ENCODE measurements at regions not wholly inside any gene's neighbourhood (a gene's known extent, or its start where the extent isn't known, plus 50 kb on each side); places are given as distances from the start of the nearest gene placed in this dataset.

- TF ChIP-seq MYC (IDR thresholded peaks at IDR 0.05; ENCODE audit: low read depth, low read length) (no peak), MYC (CRISPR knock-in tag; IDR thresholded peaks at IDR 0.05; ENCODE audit: borderline replicate concordance, low read depth) (no peak)
Measured at GRCh38 chr12:59911516-59911915, 315.7 kb downstream of the SLC16A7 start (continued).

DNA sequence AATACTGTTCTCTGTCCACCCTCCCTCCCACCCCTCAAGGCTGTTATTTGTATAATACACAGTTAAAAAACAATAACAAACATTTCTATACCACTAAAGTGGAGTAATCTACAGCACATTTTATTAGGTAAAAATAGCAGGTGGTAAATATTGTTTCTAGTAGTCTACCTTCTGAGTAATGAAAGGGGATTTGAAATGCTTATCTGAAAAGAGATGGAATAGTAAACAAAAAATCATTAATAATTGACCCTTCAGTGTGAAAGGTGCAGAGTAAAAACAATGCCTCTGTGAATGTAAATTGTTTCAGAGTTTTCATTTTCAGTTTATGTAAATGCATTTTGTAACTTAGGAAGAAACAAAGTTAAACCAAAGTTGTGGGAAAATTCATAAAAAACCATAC, 321.2 kb downstream of the SLC16A7 start:
- FAIRE-seq = no peak
- Histone ChIP-seq H2AFZ (ENCODE audit: low read depth, low read length) (no peak overlapping the region), H3K9me3 (replicated peaks; ENCODE audit: control insufficient read depth, insufficient read depth, low read depth, low read length) (no peaks in the 10 kb centered on the region), H3K9me1 (ENCODE audit: control insufficient read depth, insufficient read depth, low read length) (no peaks in the 10 kb centered on the region), H3K4me1 (replicated peaks in 1 of 2; ENCODE audit: control insufficient read depth in 2 of 2, insufficient read depth in 2 of 2, low read length in 2 of 2) (no peaks in the 10 kb centered on the region), H3K4me2 (ENCODE audit: insufficient read depth, low read length) (no peak overlapping the region), H3K79me2 (ENCODE audit: control insufficient read depth, insufficient read depth, low read length) (no peaks in the 10 kb centered on the region), H4K20me1 (replicated peaks; ENCODE audit: control insufficient read depth, insufficient read depth, low read length) (no peaks in the 10 kb centered on the region), H3K9ac (ENCODE audit: insufficient read depth in 1 of 2, low read depth in 2 of 2, low read length in 2 of 2) (no peak overlapping the region), H3K27me3 (ENCODE audit: control insufficient read depth in 2 of 2, insufficient read depth in 2 of 2, low read length in 2 of 2) (no peaks in the 10 kb centered on the region), H3K4me3 (no peak overlapping the region), H3K27ac (ENCODE audit: extremely low read depth, low read depth, low read length) (no peak overlapping the region), H3K36me3 (ENCODE audit: control insufficient read depth, insufficient read depth, low read length) (no peaks in the 10 kb centered on the region)
- in situ Hi-C loops (cut with MboI) = no loop called here
- DNase-seq (ENCODE audit: extremely low read depth in 1 of 4, low spot score in 3 of 4) = no peak
- ChIA-PET CTCF (ENCODE audit: low intra/inter-chr PET ratio) (no interaction called here), POLR2A (no interaction called here)
- intact Hi-C loops (cut with micrococcal nuclease) = no loop called here
- no peak for ATAC-seq
- TF ChIP-seq ESRRA (IDR thresholded peaks at IDR 0.05; ENCODE audit: borderline replicate concordance, low read depth) = no peak
- no peak for TF ChIP-seq SPI1 (IDR thresholded peaks at IDR 0.05; ENCODE audit: borderline replicate concordance, low read depth, low read length)
- TF ChIP-seq RAD51 (IDR thresholded peaks at IDR 0.05; ENCODE audit: borderline replicate concordance, low read depth) = no peak
- TF ChIP-seq, protein P1, sequence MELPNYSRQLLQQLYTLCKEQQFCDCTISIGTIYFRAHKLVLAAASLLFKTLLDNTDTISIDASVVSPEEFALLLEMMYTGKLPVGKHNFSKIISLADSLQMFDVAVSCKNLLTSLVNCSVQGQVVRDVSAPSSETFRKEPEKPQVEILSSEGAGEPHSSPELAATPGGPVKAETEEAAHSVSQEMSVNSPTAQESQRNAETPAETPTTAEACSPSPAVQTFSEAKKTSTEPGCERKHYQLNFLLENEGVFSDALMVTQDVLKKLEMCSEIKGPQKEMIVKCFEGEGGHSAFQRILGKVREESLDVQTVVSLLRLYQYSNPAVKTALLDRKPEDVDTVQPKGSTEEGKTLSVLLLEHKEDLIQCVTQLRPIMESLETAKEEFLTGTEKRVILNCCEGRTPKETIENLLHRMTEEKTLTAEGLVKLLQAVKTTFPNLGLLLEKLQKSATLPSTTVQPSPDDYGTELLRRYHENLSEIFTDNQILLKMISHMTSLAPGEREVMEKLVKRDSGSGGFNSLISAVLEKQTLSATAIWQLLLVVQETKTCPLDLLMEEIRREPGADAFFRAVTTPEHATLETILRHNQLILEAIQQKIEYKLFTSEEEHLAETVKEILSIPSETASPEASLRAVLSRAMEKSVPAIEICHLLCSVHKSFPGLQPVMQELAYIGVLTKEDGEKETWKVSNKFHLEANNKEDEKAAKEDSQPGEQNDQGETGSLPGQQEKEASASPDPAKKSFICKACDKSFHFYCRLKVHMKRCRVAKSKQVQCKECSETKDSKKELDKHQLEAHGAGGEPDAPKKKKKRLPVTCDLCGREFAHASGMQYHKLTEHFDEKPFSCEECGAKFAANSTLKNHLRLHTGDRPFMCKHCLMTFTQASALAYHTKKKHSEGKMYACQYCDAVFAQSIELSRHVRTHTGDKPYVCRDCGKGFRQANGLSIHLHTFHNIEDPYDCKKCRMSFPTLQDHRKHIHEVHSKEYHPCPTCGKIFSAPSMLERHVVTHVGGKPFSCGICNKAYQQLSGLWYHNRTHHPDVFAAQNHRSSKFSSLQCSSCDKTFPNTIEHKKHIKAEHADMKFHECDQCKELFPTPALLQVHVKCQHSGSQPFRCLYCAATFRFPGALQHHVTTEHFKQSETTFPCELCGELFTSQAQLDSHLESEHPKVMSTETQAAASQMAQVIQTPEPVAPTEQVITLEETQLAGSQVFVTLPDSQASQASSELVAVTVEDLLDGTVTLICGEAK (IDR thresholded peaks at IDR 0.05) = no peak
- TF ChIP-seq, protein P1 (CRISPR knock-in tag; IDR thresholded peaks at IDR 0.05) = no peak
- TF ChIP-seq, protein P2, sequence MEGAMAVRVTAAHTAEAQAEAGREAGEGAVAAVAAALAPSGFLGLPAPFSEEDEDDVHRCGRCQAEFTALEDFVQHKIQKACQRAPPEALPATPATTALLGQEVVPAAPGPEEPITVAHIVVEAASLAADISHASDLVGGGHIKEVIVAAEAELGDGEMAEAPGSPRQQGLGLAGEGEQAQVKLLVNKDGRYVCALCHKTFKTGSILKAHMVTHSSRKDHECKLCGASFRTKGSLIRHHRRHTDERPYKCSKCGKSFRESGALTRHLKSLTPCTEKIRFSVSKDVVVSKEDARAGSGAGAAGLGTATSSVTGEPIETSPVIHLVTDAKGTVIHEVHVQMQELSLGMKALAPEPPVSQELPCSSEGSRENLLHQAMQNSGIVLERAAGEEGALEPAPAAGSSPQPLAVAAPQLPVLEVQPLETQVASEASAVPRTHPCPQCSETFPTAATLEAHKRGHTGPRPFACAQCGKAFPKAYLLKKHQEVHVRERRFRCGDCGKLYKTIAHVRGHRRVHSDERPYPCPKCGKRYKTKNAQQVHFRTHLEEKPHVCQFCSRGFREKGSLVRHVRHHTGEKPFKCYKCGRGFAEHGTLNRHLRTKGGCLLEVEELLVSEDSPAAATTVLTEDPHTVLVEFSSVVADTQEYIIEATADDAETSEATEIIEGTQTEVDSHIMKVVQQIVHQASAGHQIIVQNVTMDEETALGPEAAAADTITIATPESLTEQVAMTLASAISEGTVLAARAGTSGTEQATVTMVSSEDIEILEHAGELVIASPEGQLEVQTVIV (CRISPR knock-in tag; IDR thresholded peaks at IDR 0.05; ENCODE audit: borderline replicate concordance) = no peak
- TF ChIP-seq POLR2A (conservative IDR thresholded peaks at IDR 0.05) = no peak
- TF ChIP-seq NCOA1 (IDR thresholded peaks at IDR 0.05; ENCODE audit: low read depth) = no peak
- BruUV-seq (replicated peaks) = no TSS peak

Measured in K562 (cell line).